HG02973 (cell line): ENCODE measurements at regions not wholly inside any gene's neighbourhood (a gene's known extent, or its start where the extent isn't known, plus 50 kb on each side); places are given as distances from the start of the nearest gene placed in this dataset.
"Not testable (repeated sequence)": the region's sequence is repeated elsewhere in the genome, so short reads cannot be mapped to it uniquely, and the experiment has no call there.

Source experiments
- ATAC-seq: cut with Tn5 transposase; IDR thresholded peaks from one replicate; pipeline ENCODE4 v1.9.1; 2021; ENCODE audit warnings: moderate library complexity; ENCODE audit not compliant: unreplicated experiment

DNA sequence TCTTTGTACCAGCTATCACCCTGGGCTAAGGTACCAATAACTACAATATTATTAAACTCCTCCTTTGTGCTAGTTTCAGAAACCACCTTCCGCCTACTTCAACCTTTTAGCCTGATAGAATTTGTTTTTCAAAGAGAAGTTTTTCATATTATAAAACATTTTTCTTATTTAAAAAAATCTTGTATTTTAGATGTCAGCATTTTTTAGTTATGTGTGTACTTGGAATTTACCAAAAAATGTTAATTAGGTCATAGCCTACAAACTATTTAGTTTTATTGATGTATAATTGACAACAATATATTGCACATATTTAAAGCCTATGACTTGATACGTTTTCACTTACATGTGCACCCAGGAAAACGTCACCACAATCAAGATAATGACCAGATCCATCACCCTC, 1097.6 kb downstream of the JRKL start:
- ATAC-seq = no peak

DNA sequence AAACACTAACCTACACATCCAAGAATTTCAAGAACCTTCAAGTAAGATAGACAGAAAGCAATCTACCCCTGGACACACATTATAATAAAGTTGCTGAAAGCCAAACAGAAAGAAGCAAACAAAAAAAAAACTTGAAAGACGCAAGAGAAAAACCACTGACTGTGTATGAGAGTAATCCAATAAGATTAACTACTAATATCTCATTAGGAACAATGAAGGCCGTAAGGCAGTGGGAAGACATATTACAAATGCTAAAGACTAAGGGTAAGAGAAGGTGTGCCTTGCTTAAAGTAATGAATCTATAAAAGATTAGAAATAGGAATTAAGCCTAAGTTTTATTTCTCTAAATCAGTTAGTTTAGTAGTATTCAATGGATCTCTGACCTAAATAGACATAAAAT, 1109.1 kb downstream of the JRKL start:
- ATAC-seq = no peak

DNA sequence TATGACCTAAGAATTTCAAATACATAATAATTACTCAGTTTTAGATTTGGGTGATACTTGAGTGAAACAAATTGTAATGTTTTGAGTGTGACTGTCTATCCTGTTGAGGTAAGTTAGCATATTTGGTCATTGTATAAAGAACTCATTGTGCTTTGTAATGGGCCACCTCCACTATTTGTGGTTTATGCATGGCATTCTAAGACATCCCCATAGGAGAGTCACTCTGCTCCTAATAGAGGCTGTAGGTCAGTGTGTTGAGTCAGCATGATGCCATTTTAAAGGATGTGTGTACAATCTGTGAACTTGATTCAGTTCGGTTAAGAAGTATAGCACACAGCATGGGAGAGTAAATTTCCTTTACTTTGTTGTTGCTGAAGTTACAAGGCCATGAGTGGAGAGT, 1112.4 kb downstream of the JRKL start:
- ATAC-seq = no peak

DNA sequence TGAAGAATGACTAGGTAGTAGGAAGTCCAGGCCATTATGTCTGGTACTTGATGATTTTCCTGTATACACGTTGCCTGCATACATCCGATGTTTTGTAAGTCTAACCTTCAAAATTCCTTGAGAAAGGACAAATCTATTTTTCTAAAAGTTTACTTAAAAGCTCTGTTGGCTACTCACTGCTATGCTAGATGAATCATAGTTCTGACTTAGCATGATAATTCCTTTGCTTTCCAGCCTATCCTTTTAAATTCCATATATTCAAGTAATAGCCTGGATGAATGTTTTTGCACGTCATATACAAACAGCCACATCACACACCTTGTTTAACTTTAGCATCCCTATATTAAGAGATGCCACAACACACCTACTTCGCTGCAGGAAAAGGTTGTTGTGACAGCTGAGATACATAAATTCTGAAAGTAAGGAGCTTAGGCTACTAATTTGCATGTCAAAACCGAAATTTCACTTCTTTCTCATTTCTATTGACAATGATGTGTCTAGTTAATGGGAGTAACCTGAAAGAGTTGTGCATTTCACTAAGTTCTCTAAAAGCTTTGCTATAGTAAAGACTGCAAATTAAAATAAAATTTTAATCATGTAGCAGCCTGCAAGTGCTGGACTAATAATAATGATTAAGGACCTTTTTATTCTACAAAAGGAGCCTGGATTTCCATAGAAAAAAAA, 1116.4 kb downstream of the JRKL start:
- ATAC-seq = no peak

DNA sequence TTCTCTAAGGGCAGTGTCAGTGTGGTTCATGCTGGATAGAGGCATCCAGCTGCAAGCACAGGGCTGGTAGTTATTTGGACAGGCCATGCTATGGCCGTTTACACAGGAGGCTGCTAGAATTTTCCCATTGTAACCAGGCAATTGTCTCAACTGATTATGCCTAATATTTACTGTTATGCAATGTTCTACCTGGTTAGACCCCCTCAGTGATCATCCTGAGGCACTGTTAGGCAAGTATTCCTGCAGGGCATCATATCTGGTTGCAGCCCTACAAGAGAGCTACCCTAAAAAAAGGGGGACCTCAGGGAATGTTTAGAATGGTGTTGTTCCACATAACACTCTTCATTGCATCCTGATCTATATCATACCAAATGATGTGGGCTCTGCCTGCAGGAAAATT, 1124.6 kb downstream of the JRKL start:
- ATAC-seq = no peak

DNA sequence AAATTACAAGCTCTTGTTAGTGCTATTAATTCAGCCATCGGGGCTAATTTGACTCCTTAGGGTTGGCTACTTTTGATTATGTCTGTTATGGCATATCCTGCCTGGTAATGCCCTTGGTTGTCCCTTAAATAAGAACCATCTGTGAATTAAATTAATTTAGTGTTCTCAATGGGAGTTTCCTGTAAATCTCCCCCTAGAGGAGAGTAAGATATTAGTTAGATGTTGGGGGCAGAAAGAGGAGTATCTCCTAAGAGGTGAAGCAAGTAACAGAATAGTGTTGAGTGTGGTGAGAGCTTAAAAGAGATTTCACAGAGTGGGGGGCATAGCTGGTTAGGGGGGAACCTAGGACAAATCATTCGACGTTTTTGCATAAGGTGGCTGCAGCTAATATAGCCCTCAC, 1126.9 kb downstream of the JRKL start:
- ATAC-seq = no peak

DNA sequence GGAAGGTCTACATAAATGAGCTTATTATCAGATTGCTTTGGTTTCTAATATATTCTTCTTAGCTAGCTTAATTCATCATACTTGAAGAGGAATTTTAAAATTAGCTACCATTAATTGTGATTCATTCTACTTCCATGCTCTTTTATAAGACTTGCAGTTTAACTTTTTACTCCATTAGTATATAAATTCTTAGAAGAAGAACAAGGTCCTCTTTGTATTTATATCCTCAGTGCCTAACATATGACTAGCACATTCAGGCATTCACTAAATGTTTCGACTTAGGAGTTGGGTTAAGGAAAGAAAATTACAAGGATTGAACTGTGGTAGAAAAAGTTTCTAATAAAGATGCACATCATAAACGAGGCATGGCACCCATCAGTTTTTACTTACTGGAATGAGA, 1135.5 kb downstream of the JRKL start:
- no peak for ATAC-seq

DNA sequence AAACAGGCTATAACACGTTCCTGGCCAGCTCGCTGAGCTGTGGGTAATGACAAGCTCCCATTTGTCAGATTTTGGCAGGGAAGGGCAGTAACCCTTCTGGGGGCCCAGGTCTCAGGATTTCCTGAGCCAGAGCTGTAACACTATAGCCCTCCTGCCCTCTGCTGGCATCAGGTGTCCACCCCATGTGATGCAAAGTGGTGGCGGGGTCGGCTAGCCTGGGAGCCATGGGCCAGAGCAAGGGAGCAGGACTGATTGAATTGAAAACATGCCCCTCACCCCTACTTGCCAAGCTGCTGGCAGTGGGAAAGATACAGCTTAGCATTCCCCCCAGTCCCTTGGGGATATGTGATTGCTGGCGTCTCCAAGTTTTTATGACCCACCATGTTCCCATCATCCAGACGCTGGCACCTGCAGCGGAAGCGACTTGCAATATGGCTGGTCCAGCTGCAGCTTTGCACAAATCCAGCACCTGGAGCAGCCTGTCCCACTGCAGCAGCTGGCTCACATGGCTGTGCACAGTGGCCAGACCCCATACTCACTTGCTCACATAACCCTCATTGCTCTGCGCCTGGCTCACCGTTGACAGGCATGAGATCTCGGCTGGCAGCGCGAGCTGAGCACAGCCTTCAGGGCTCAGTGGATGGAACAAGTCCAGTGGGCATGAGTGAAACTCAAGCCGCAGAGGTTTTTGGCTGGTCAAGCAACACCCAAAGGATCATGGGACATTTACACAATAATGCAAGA, 1147.8 kb downstream of the JRKL start:
- ATAC-seq = no peak

DNA sequence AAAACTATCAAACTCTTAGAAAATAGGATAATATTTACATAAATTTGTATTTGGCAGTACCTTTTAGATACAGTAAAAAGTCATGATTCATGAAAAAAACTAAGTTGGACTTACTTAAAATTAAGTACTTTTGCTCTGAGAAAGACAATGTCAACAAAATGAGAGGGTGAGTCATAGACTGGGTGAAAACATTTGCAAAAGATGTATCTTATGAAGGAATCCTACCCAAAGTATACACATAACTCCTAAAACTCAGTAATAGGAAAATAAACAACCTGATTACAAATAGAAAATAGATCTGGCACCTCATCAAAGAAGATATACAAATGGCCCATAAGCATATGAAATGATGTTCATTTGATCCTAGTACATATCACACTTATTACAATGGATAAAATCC, 1154.6 kb downstream of the JRKL start:
- no peak for ATAC-seq

DNA sequence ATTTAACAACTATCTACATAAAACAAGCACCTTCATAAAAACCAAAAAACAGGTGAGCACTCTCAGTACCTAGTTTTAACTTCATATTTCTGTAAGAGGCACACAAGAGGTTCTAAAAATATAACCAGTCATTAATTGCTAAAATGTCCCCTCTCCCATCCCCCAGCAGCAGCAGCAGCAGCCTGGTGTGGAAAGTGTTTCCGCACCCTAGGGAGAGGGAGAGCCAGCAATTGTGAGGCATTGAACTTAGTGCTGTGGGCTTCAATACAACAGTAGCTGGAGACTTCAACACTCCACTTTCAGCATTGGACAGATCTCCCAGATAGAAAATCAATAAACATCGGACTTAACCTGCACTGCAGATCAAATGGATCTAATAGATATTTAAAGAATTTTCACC, 1158.5 kb downstream of the JRKL start:
- no peak for ATAC-seq

DNA sequence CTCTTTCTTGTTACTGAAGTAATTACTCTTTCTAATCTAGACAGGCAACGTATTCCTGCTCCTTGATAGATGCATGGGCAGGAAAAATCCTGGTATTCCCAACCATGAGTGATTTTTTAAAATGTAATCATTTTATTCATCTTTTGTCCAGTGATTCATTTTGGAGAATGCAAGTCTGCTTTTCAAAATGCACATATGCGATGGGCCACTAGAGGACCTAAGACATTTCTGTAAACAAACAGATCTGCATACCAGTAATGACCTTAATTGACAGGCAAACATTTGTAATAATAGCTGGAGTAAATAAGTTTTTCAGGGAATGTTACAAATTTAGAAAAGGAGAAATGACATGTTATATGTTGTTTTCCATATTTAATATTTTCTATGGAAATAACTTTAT, 1167.6 kb downstream of the JRKL start:
- no peak for ATAC-seq

DNA sequence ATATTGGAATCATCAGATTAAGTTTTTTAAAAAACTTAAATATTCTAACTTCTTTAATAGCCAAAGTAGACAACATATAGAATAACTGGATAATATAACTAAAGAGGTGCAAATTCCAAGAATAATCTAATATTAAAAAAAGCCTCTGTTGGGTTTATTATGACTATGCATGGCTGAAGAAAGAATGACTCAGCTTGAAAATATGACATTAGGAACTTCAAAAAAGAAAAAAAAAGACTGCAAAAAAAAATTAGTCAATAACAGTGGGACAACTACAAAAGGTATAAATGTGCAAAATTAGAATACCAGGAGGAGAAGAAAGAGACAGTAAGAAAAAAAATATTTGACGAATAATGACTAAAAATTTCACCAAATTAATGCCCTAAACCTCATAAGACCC, 1178.0 kb downstream of the JRKL start:
- no peak for ATAC-seq

DNA sequence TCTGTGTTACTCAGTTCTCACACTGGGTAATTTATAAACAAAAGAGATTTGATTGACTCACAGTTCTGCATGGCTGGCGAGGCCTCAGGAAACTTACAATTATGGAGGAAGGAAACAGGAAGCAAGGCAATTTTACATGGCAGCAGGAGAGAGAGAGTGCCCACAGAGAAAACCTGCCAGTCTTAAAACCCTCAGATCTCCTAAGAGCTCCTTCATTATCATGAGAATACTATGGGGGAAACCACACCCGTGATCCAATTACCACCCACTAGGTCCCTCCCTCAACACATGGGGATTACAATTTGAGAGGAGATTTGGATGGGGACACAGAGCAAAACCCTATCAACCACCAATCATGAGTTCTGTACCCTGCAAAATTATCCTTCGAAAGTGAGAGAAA, 1180.8 kb downstream of the JRKL start:
- no peak for ATAC-seq

DNA sequence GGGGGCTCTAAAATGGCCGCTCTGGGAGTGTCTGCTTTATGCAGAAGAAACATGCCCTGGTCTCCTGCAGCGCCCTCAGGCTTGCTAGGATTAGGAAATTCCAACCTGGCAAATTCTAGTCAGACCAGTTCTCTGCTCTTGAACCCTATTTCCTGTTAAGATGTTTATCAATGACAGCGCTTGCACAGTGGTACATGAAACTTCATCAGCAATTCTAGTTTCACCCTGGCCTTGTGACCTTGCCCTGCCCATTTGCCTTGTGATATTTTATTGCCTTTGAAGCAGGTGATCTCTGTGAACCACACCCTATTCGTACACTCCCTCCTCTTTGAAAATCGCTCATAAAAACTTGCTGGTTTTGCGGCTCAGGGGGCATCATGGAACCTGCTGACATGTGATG, 1184.0 kb downstream of the JRKL start:
- ATAC-seq = not testable (repeated sequence)

DNA sequence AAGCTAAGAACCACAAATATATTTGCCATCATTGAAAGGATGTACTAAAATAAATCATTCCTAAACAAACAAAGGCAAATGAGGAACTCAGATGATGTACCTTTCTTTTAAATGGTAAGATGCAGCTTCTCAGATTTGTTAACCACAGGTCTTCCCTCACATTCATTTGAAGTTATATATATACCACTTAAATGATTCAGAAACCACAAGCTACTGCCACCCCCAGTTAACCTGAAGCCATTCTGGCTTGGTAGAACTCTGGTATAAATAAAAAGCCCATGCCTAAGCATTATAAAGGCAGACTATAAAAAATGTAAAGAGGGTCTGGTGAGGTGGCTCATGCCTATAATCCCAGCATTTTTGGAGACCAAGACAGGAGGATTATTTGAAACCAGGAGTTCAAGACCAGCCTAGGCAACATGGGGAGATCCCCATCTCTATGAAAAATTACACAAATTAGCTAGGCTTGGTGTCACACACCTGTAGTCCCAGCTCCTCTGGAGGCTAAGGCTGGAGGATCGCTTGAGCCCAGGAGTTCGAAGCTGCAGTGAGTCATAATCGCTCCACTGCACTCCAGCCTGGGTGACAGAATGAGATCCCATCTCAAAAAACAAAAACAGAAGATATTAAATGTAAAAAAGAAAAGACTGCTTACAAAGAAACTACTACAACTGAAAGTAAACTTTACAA, 1185.3 kb downstream of the JRKL start:
- ATAC-seq = no peak

DNA sequence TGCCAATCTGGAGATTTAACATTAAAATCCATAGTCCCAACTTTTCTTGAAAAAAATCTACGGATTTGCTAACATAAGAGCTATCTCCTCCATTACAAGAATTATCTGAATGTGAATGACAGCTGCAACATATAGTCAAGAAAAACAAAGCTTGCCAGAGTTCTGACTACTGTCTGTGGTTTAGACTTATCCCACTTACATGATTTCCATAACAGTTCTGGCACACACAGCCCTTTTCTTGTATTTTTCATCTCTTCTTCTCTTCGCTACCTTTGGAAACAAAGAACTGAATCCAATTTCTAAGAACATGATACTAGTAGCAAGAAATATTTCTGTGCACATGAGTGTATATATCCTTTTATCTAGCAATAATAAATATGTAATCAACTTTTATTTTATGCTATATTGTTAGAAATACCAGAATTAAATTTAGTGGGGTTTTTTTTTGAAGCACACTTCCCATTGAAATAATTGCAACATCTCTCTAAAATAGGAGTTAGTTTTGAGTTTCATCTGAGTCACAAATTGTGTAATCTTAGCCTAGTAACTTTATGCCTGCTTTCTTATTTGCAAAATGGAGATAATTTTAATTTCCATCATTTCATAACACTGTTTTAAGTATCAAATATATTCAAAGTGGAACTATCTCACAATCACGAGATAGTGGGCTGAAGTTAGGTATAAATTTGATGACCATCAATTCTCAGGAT, 1217.6 kb downstream of the JRKL start:
- ATAC-seq = no peak

DNA sequence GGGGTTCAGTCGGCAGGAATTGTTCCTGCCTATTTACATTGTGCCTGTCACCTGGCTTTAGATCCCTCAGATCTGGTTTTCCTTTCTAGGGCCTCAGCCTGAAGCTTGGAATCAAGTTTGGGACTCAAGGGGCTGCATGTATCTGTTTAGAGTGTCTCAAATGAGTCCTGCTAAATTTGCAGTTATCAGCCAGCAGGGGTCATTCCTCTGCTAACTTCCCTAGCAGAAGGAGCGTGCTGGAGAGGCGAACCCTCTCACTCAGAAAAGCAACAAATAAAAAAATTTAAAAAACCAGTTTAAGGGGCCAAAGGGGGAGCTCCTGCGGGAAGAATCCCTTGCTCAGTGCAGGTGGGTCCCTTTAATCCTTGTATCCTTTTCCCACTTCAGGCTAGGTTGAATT, 1220.2 kb downstream of the JRKL start:
- ATAC-seq = no peak

DNA sequence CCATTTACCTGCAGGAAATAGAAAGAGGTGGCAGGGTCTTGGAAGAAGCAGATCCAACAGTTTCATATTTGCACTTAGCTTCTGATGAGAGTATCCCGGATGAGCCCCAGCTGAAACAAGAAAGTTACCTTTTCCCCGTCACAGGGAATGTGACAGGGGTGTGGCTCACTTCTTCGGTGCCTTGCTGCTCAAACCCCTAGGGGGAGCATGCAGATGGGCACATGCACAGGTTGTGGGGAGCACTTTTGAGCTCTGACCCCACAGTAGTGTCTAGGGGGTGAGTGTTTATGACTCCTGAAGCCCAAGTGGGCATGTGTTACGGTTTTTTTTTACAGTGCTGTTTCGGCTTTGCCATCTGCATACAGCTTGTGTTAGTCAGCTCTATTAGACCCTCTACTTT, 1221.0 kb downstream of the JRKL start:
- ATAC-seq = no peak

DNA sequence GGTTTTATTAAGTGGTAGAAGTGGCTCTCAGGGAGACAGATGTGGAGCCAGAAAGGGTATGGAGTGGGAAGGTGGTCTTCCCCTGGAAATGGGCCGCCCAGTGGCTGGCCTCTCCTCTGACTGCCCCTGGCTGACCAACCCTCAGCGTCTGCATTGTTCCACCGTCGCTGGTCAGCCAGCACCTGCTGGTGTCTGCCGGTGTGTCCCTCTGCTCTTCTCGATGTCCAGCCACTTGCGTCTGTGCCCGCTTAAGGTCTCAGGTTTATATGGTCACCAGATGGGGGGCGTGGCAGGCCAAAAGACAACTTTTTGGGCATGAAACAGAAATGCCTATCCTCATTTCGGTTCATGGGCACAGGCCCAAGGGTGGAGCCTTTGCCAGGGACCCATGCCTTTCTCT, 1221.5 kb downstream of the JRKL start:
- no peak for ATAC-seq

DNA sequence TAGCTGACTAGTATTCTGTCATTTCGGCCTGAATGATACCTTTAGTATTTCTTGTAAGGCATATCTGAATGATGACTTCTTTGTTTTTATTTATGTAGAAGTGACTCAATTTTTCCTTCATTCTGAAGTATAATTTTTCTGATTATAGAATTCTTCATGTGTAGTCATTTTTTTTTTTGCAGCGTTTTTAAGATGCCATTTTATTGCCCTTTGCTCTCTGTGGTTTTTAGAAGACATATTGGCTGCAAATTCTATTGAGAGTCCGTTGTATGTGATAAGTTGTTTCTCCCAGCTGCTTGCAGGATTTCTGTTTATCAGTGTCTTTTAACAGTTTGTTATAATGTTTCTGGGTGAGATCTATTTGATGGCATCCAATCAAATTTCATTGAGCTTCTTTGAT, 1224.8 kb downstream of the JRKL start:
- no peak for ATAC-seq

DNA sequence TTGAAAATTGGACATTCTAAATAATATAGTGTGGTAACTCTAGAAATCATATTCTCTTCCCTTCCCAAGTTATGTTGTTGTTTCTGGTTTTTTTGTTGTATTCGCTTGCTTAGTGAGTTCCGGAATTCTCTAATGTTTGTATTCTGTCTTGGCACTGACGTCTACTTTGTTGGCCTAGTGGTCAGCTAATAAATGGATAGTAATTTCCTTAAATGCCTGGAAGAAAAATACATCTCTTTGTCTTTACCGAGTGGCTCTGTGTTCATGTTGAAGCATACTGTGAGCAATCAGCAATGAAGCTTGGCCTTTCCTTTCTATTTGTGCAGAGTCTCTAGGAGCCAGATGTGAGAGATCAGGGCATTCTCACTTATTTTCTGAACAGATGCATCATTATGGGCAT, 1225.7 kb downstream of the JRKL start:
- no peak for ATAC-seq

DNA sequence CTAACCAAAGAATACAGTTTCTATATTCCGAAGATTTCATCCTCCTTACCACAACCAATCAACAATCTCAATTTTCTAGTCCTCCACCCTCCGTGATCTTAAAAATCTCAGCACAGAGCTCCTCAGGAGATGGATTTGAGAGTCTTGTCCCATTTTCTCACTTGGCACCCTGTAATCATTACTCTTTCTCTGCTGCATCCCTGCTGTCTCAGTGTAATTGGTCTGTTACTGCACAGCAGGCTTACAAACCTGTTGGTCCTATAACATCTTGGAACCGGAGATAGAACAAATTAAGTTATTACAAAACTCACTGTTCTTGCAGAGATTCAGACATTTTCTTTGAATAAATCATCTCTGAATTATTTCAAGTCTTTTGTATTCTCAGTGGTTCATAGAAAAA, 1227.2 kb downstream of the JRKL start:
- no peak for ATAC-seq
